OCI-LY1 (cell line): ENCODE measurements at regions not wholly inside any gene's neighbourhood (a gene's known extent, or its start where the extent isn't known, plus 50 kb on each side); places are given as distances from the start of the nearest gene placed in this dataset.

Experiments
- H2AFZ ChIP-seq: fragments of 200-600 bp; sonication (generic), shearing (Covaris generic); 2 replicates; pipeline ENCODE4 v1.6.0; 2014; ENCODE audit warnings: antibody characterized with exemption, mild to moderate bottlenecking, low read length
- H3F3A ChIP-seq: fragments of 200-600 bp; sonication (generic), shearing (Covaris generic); 2 replicates; pipeline ENCODE4 v1.6.0; 2014; ENCODE audit warnings: mild to moderate bottlenecking, antibody characterized with exemption, low read length, moderate library complexity; ENCODE audit not compliant: insufficient read depth
- H3K27ac ChIP-seq: fragments of 200-600 bp; sonication (generic); 2 replicates; pipeline ENCODE4 v1.5.1; 2014; ENCODE audit warnings: low read length, mixed run types, mild to moderate bottlenecking, low read depth; ENCODE audit not compliant: poor library complexity, severe bottlenecking
- H3K27me3 ChIP-seq: fragments of 200-600 bp; sonication (generic); 2 replicates; pipeline ENCODE4 v1.6.0; 2014; ENCODE audit warnings: antibody characterized with exemption, mild to moderate bottlenecking, low read length, moderate library complexity; ENCODE audit not compliant: insufficient read depth
- H3K36me3 ChIP-seq: fragments of 200-600 bp; sonication (generic); 2 replicates; pipeline ENCODE4 v1.6.1; 2014; ENCODE audit warnings: mild to moderate bottlenecking, antibody characterized with exemption, low read length, moderate library complexity, mixed read lengths; ENCODE audit not compliant: insufficient read depth
- H3K4me1 ChIP-seq: fragments of 200-600 bp; sonication (generic); 2 replicates; pipeline ENCODE4 v1.5.1; 2014; ENCODE audit warnings: mild to moderate bottlenecking, low read length, moderate library complexity; ENCODE audit not compliant: insufficient read depth, severe bottlenecking
- H3K4me2 ChIP-seq: fragments of 200-600 bp; sonication (generic), shearing (Covaris generic); 2 replicates; pipeline ENCODE4 v1.6.1; 2014; ENCODE audit warnings: low read length
- H3K4me3 ChIP-seq: fragments of 200-600 bp; sonication (generic); 2 replicates; pipeline ENCODE4 v1.5.1; 2014; ENCODE audit warnings: low read length, low read depth, mild to moderate bottlenecking, mixed read lengths; ENCODE audit not compliant: poor library complexity, severe bottlenecking
- H3K79me2 ChIP-seq: fragments of 200-600 bp; shearing (Covaris generic); 2 replicates; pipeline ENCODE4 v1.6.1; 2016; ENCODE audit warnings: mixed run types, low read length, mixed read lengths; ENCODE audit not compliant: insufficient read depth
- H3K9ac ChIP-seq: fragments of 200-600 bp; sonication (generic), shearing (Covaris generic); 2 replicates; pipeline ENCODE4 v1.6.1; 2014; ENCODE audit warnings: mild to moderate bottlenecking, low read length, mixed read lengths
- H3K9me2 ChIP-seq: fragments of 200-600 bp; sonication (generic), shearing (Covaris generic); 2 replicates; pipeline ENCODE4 v1.6.1; 2014; ENCODE audit warnings: low read depth, mild to moderate bottlenecking, low read length, mixed read lengths
- H3K9me3 ChIP-seq: fragments of 200-600 bp; shearing (Covaris generic); 2 replicates; pipeline ENCODE4 v1.6.1; 2014; ENCODE audit warnings: low read length, mixed read lengths
- H4K20me1 ChIP-seq: fragments of 200-600 bp; sonication (generic), shearing (Covaris generic); 2 replicates; pipeline ENCODE4 v1.6.0; 2016; ENCODE audit warnings: mild to moderate bottlenecking, low read length; ENCODE audit not compliant: insufficient read depth
- CTCF ChIP-seq: fragments of 200-600 bp; sonication (generic), shearing (Covaris generic); IDR thresholded peaks from 2 replicates; pipeline ENCODE4 v1.5.1; 2017; ENCODE audit warnings: mild to moderate bottlenecking, antibody characterized with exemption, low read length, moderate library complexity, mixed read lengths
- EZH2 ChIP-seq: fragments of 200-600 bp; sonication (generic), shearing (Covaris generic); IDR thresholded peaks from 2 replicates; pipeline ENCODE4 v1.8.0; 2017; ENCODE audit warnings: borderline replicate concordance, mixed run types, mild to moderate bottlenecking, antibody characterized with exemption, low read length, moderate library complexity, mixed read lengths

GRCh38 chr3:178393146-178393545, 143.1 kb upstream of the KCNMB2 start:
- no peak overlapping the region for H2AFZ ChIP-seq

GRCh38 chr3:178393824-178394223, 142.4 kb upstream of the KCNMB2 start:
- Histone ChIP-seq H3K27ac (no peak overlapping the region), H2AFZ (no peak overlapping the region)

More at GRCh38 chr3:178393146-178393545, 143.1 kb upstream of the KCNMB2 start:
- no peaks in the 10 kb centered on the region for H3K27me3 ChIP-seq
- no peaks in the 10 kb centered on the region for H3K79me2 ChIP-seq
- no peaks in the 10 kb centered on the region for H4K20me1 ChIP-seq
- no peaks in the 10 kb centered on the region for H3K36me3 ChIP-seq
- no peak overlapping the region for H3K4me3 ChIP-seq
- H3K4me1 ChIP-seq, result no peaks in the 10 kb centered on the region
- H3K9me3 ChIP-seq, result no peaks in the 10 kb centered on the region
- no peaks in the 10 kb centered on the region for H3K9me2 ChIP-seq
- H3K9ac ChIP-seq, result no peak overlapping the region
- no peak overlapping the region for H3K4me2 ChIP-seq
- TF ChIP-seq CTCF (no peak), EZH2 (no peak)
- H3F3A ChIP-seq, result no peaks in the 10 kb centered on the region
- no peak overlapping the region for H3K27ac ChIP-seq

GRCh38 chr3:178396318-178396717, 139.9 kb upstream of the KCNMB2 start:
- Histone ChIP-seq H3K9ac (no peak overlapping the region), H3K4me3 (no peak overlapping the region), H3K9me3 (no peaks in the 10 kb centered on the region), H3K4me1 (no peaks in the 10 kb centered on the region), H3K27me3 (no peaks in the 10 kb centered on the region), H2AFZ (no peak overlapping the region), H3K4me2 (no peak overlapping the region), H3K9me2 (no peaks in the 10 kb centered on the region), H3K79me2 (no peaks in the 10 kb centered on the region), H3F3A (no peaks in the 10 kb centered on the region), H3K27ac (no peak overlapping the region), H4K20me1 (no peaks in the 10 kb centered on the region), H3K36me3 (no peaks in the 10 kb centered on the region)
- no peak for TF ChIP-seq EZH2
- no peak for TF ChIP-seq CTCF

More at GRCh38 chr3:178393824-178394223, 142.4 kb upstream of the KCNMB2 start:
- no peak overlapping the region for H3K4me3 ChIP-seq
- no peak overlapping the region for H3K9ac ChIP-seq
- H3K36me3 ChIP-seq, result no peaks in the 10 kb centered on the region
- no peaks in the 10 kb centered on the region for H3K4me1 ChIP-seq
- no peaks in the 10 kb centered on the region for H3F3A ChIP-seq
- no peaks in the 10 kb centered on the region for H3K9me3 ChIP-seq
- H4K20me1 ChIP-seq, result no peaks in the 10 kb centered on the region
- H3K79me2 ChIP-seq, result no peaks in the 10 kb centered on the region
- H3K9me2 ChIP-seq, result no peaks in the 10 kb centered on the region
- TF ChIP-seq EZH2 (no peak), CTCF (no peak)
- no peaks in the 10 kb centered on the region for H3K27me3 ChIP-seq
- no peak overlapping the region for H3K4me2 ChIP-seq
